Neural progenitor cell (in vitro differentiated cells): ENCODE measurements at regions not wholly inside any gene's neighbourhood (a gene's known extent, or its start where the extent isn't known, plus 50 kb on each side); places are given as distances from the start of the nearest gene placed in this dataset.

ENCODE experiments used
- DNase-seq: peaks from one replicate; pipeline ENCODE4 v3.0.0-alpha.2; 2016; ENCODE audit warnings: low spot score
- H2AFZ ChIP-seq: fragments of 200-600 bp; sonication (generic); replicated peaks from 2 replicates; pipeline ENCODE4 v1.6.1; 2016; ENCODE audit warnings: antibody characterized with exemption
- H3F3A ChIP-seq: fragments of 200-600 bp; sonication (generic); 2 replicates; pipeline ENCODE4 v1.6.1; 2016; ENCODE audit warnings: antibody characterized with exemption, low read depth
- H3K27ac ChIP-seq: fragments of 200-600 bp; sonication (generic); 2 replicates; pipeline ENCODE4 v1.5.1; 2016; ENCODE audit warnings: mild to moderate bottlenecking
- H3K27me3 ChIP-seq: fragments of 200-600 bp; sonication (generic); 2 replicates; pipeline ENCODE4 v1.6.1; 2016; ENCODE audit warnings: mild to moderate bottlenecking, moderate library complexity
- H3K36me3 ChIP-seq: fragments of 200-600 bp; sonication (generic); 2 replicates; pipeline ENCODE4 v1.5.1; 2016
- H3K4me1 ChIP-seq: fragments of 200-600 bp; sonication (generic); 2 replicates; pipeline ENCODE4 v1.6.1; 2016; ENCODE audit warnings: mixed run types
- H3K4me2 ChIP-seq: fragments of 200-600 bp; sonication (generic); 2 replicates; pipeline ENCODE4 v1.6.1; 2016
- H3K4me3 ChIP-seq: fragments of 200-600 bp; sonication (generic); 2 replicates; pipeline ENCODE4 v1.5.1; 2016
- H3K79me2 ChIP-seq: fragments of 200-600 bp; sonication (generic); 2 replicates; pipeline ENCODE4 v1.6.1; 2016; ENCODE audit warnings: low read depth
- H3K9ac ChIP-seq: fragments of 200-600 bp; sonication (generic); 2 replicates; pipeline ENCODE4 v1.6.1; 2016
- H3K9me3 ChIP-seq: fragments of 200-600 bp; sonication (generic); 2 replicates; pipeline ENCODE4 v1.5.1; 2016; ENCODE audit warnings: low read depth
- H4K20me1 ChIP-seq: fragments of 200-600 bp; sonication (generic); 2 replicates; pipeline ENCODE4 v1.6.1; 2016; ENCODE audit warnings: low read depth
- H3K27ac Mint-ChIP-seq: 3 replicates; pipeline ENCODE4 v1.8.0; 2021; ENCODE audit warnings: mixed read lengths
- H3K27me3 Mint-ChIP-seq: 2 replicates; pipeline ENCODE4 v1.8.0; 2022; ENCODE audit warnings: low read depth, mild to moderate bottlenecking, inconsistent platforms, moderate library complexity, mixed read lengths; ENCODE audit not compliant: insufficient read depth
- H3K36me3 Mint-ChIP-seq: 3 replicates; pipeline ENCODE4 v1.8.0; 2021; ENCODE audit warnings: mixed read lengths
- H3K4me1 Mint-ChIP-seq: 3 replicates; pipeline ENCODE4 v1.8.0; 2021; ENCODE audit warnings: mixed read lengths
- H3K4me3 Mint-ChIP-seq: 3 replicates; pipeline ENCODE4 v1.8.0; 2021; ENCODE audit warnings: mild to moderate bottlenecking, moderate library complexity, mixed read lengths
- H3K9me3 Mint-ChIP-seq: 3 replicates; pipeline ENCODE4 v1.8.0; 2020; ENCODE audit warnings: mixed read lengths
- EZH2 ChIP-seq: fragments of 200-600 bp; sonication (generic); IDR thresholded peaks from 2 replicates; pipeline ENCODE4 v1.6.1; 2017; ENCODE audit warnings: antibody characterized with exemption, mild to moderate bottlenecking, moderate library complexity
- EZH2phosphoT487 ChIP-seq: fragments of 200-600 bp; sonication (generic); IDR thresholded peaks from 2 replicates; pipeline ENCODE4 v1.6.1; 2017; ENCODE audit warnings: antibody characterized with exemption
- TF ChIP-seq, protein P1 (sequence below): fragments of 200-600 bp; sonication (generic); IDR thresholded peaks from 2 replicates; pipeline ENCODE4 v1.5.1; 2017; ENCODE audit warnings: antibody characterized with exemption, mild to moderate bottlenecking

DNA sequence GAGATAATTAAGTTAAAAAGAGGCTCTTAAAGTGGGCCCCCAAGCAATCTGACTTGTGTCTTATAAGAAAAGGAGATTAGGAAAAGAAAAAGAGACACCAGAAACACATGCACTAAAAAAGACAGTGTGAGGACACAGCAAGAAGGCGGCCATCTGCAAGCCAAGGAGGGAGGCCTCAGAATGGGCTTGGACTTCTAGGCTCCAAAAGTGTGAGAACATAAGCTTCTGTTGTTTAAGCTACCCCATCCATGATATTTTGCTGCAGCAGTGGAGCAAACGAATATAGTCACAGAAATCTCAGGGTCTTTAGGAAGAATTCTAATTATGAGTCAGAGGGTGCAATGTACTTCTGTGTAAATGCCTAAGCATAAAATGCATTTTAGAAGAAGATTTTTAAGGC is 399.3 kb upstream of the MMADHC start:
- no peak overlapping the region for H3K4me3 Mint-ChIP-seq
- H3K27ac ChIP-seq, result no peak overlapping the region
- TF ChIP-seq EZH2phosphoT487 (no peak), EZH2 (no peak)
- TF ChIP-seq, protein P1, sequence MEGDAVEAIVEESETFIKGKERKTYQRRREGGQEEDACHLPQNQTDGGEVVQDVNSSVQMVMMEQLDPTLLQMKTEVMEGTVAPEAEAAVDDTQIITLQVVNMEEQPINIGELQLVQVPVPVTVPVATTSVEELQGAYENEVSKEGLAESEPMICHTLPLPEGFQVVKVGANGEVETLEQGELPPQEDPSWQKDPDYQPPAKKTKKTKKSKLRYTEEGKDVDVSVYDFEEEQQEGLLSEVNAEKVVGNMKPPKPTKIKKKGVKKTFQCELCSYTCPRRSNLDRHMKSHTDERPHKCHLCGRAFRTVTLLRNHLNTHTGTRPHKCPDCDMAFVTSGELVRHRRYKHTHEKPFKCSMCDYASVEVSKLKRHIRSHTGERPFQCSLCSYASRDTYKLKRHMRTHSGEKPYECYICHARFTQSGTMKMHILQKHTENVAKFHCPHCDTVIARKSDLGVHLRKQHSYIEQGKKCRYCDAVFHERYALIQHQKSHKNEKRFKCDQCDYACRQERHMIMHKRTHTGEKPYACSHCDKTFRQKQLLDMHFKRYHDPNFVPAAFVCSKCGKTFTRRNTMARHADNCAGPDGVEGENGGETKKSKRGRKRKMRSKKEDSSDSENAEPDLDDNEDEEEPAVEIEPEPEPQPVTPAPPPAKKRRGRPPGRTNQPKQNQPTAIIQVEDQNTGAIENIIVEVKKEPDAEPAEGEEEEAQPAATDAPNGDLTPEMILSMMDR, result no peak

DNA sequence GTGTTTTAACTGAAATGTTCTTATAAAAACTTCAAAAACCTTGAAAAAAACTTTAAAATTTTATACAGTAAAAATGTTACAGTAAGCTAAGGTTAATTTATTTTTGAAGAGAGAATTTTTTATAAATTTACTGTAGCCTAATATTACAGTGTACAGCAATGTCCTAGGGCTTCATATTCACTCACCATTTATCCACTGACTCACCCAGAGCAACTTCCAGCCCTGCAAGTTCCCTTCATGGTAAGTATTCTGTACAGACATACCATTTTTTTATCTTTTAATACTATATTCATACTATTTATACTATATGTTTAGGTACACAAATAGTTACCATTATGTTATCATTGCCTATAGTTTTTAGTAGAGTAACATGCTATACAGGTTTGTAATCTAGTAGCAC is 396.7 kb upstream of the MMADHC start:
- H3K36me3 ChIP-seq, result no peaks in the 10 kb centered on the region

More for the DNA sequence above, 399.3 kb upstream of the MMADHC start:
- no peak overlapping the region for H3K9ac ChIP-seq
- no peaks in the 10 kb centered on the region for H3K79me2 ChIP-seq
- Mint-ChIP-seq H3K27me3 (no peaks in the 10 kb centered on the region), H3K9me3 (peaks cover 4% of the 10 kb centered on the region), H3K4me1 (no peaks in the 10 kb centered on the region), H3K36me3 (no peaks in the 10 kb centered on the region), H3K27ac (no peak overlapping the region)
- H3F3A ChIP-seq, result no peaks in the 10 kb centered on the region
- H3K27me3 ChIP-seq, result no peaks in the 10 kb centered on the region
- H3K4me2 ChIP-seq, result no peak overlapping the region
- H4K20me1 ChIP-seq, result no peaks in the 10 kb centered on the region
- no peaks in the 10 kb centered on the region for H3K9me3 ChIP-seq
- H3K36me3 ChIP-seq, result no peaks in the 10 kb centered on the region
- no peak for DNase-seq
- H3K4me3 ChIP-seq, result no peak overlapping the region
- no peak overlapping the region for H2AFZ ChIP-seq
- no peaks in the 10 kb centered on the region for H3K4me1 ChIP-seq

DNA sequence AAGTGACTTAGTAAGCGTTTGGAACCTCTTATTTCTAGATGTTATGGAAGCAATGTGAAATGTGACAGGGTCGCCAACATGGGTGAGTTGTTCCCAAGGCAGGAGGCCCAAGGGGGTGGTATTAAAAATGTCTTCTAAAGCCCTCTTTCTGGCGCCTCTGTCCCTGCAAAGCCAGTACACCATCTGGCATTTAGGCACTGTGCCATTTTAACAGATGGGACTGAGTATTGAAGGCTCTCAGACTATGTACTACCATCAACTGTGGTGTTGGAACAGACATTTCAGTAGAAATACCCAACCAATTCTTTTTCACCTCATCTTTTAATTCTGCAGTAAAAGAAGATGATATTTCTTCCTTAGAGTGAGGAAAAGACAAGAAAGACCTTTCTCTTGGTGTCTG is 384.5 kb upstream of the MMADHC start:
- no peak overlapping the region for H3K27ac ChIP-seq
- Mint-ChIP-seq H3K27me3 (no peaks in the 10 kb centered on the region), H3K4me1 (no peaks in the 10 kb centered on the region), H3K27ac (no peak overlapping the region), H3K36me3 (no peaks in the 10 kb centered on the region), H3K9me3 (peaks cover 18% of the 10 kb centered on the region), H3K4me3 (no peak overlapping the region)
- H3K27me3 ChIP-seq, result no peaks in the 10 kb centered on the region
- H3K4me3 ChIP-seq, result no peak overlapping the region
- no peaks in the 10 kb centered on the region for H4K20me1 ChIP-seq
- TF ChIP-seq EZH2phosphoT487, result no peak
- TF ChIP-seq, protein P1, result no peak
- no peak for TF ChIP-seq EZH2
- H3K9me3 ChIP-seq, result no peaks in the 10 kb centered on the region
- DNase-seq, result no peak
- no peaks in the 10 kb centered on the region for H3K79me2 ChIP-seq
- H3K4me2 ChIP-seq, result no peak overlapping the region
- no peaks in the 10 kb centered on the region for H3K36me3 ChIP-seq
- H2AFZ ChIP-seq, result no peak overlapping the region
- no peaks in the 10 kb centered on the region for H3K4me1 ChIP-seq
- no peak overlapping the region for H3K9ac ChIP-seq
- H3F3A ChIP-seq, result no peaks in the 10 kb centered on the region

More for the DNA sequence above, 396.7 kb upstream of the MMADHC start:
- no peaks in the 10 kb centered on the region for H3K4me1 ChIP-seq
- no peak overlapping the region for H2AFZ ChIP-seq
- H3K27ac Mint-ChIP-seq, result no peak overlapping the region
- DNase-seq, result no peak
- H3K4me2 ChIP-seq, result no peak overlapping the region
- no peaks in the 10 kb centered on the region for H3K36me3 Mint-ChIP-seq
- no peaks in the 10 kb centered on the region for H3K4me1 Mint-ChIP-seq
- H3K9ac ChIP-seq, result no peak overlapping the region
- H3K27me3 Mint-ChIP-seq, result peaks cover 3% of the 10 kb centered on the region
- H3K4me3 Mint-ChIP-seq, result no peak overlapping the region
- no peaks in the 10 kb centered on the region for H3F3A ChIP-seq
- no peaks in the 10 kb centered on the region for H3K27me3 ChIP-seq
- no peak overlapping the region for H3K4me3 ChIP-seq
- no peaks in the 10 kb centered on the region for H4K20me1 ChIP-seq
- no peak overlapping the region for H3K27ac ChIP-seq
- no peaks in the 10 kb centered on the region for H3K9me3 ChIP-seq
- TF ChIP-seq EZH2, result no peak
- no peak for TF ChIP-seq EZH2phosphoT487
- TF ChIP-seq, protein P1, result no peak
- no peaks in the 10 kb centered on the region for H3K79me2 ChIP-seq
- H3K9me3 Mint-ChIP-seq, result peaks cover 13% of the 10 kb centered on the region
